Stimulated activated CD8-positive, alpha-beta memory T cell treated with anti-CD3 and anti-CD28 coated beads, Interleukin-12 subunit alpha, Interleukin-12 subunit beta, amount 100 ng/mL, for 24 hours (primary cell): ENCODE measurements at regions not wholly inside any gene's neighbourhood (a gene's known extent, or its start where the extent isn't known, plus 50 kb on each side); places are given as distances from the start of the nearest gene placed in this dataset.

Experiments used
- DNase-seq: peaks from one replicate; pipeline ENCODE4 v3.0.0-alpha.2; 2020; ENCODE audit errors: extremely low read depth

DNA sequence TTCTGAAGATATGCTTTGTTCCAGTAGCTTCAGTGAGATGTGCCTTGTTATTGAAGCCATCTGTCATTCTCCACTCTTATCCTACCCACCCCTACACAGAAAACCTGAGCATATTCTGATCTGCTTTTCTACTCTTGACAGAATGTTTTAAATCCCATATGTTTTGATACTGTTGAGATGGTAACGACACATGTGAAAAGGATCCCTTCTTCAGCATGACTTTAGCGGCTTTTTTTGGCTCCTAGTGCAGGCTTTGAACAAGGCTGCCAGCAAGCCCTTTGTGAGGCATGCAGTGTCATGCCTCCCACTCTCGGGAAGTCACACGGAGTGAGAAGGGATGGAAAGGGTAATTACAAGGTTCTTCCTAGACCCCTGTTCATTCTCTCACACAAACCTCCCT lies 228.8 kb upstream of the RGS6 start:
- no peak for DNase-seq

DNA sequence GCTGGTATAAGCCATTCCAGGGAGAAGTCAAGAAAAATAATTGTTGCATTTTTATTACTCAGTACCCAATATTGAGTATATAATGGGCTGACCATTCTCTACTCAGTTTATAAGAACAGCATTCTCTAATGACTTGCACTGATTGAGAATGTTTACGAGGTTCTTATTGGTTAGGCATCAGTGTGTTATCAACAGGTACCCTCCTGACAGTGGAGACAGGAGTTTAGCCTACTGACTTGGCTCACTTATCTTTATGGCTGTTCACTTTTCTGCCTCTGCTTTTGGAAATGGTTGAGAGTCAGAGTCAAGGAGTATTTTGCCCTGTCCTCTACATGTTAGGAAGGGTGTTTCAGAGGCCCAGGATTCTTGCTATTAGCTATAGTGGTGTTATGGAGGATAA lies 228.0 kb upstream of the RGS6 start:
- DNase-seq, result no peak

GRCh38 chr14:71705460-71705859 lies 226.8 kb upstream of the RGS6 start:
- no peak for DNase-seq

DNA sequence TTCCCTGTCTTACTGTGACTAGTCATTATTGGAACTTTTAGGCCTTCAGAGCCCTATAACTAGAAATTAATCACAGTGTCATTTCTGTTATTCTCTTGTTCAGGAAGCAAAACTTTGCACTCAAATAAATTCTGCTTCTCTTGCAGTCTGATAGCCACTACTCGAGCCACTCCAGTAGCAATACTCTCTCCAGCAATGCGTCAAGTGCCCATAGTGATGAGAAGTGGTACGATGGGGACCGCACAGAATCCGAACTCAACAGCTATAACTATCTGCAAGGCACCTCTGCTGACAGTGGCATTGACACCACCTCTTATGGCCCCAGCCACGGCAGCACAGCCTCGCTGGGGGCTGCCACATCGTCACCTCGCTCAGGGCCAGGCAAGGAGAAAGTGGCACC lies 223.2 kb upstream of the RGS6 start:
- no peak for DNase-seq

- no peak for DNase-seq
Observed at GRCh38 chr14:71709987-71710386, 222.2 kb upstream of the RGS6 start.

DNA sequence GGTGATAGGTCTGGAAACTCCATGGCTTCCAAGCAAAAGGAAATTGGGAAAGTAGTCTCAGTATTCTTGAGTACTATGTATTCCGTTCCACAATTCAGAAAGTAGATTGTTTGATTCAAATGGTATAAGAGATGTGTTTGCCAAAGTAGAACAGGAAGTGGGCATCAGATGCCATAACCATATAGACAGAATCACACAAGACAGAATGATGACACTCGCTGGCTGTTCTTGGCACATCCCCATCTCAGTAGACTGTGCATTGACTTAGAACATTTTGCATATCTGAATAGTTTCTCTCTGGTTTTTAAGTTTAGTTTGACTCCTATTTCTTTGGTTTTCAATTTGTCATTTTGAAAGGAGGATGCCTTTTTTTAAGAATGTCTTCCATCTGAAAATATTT lies 221.1 kb upstream of the RGS6 start:
- DNase-seq, result no peak

DNA sequence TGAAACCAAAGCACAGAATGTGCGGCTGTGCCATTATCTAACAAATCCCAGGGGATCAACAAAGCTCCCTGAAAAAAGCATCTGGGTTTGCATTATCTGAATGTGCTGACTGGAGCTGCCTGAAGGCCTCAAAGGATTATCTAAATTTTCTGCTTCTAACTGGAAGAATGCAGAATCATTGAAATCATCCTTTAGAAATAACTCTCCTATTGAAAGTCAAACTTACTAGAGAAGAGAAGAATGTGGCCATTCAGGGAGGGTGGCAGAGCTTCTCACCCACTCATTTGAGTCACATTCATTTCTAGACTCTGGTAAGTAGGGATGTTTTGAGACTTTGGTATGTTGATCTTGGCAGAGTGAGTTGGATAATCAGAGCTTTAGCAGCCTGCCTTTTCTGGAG lies 220.6 kb upstream of the RGS6 start:
- DNase-seq, result no peak

GRCh38 chr14:71712478-71712877 lies 219.8 kb upstream of the RGS6 start:
- no peak for DNase-seq

DNA sequence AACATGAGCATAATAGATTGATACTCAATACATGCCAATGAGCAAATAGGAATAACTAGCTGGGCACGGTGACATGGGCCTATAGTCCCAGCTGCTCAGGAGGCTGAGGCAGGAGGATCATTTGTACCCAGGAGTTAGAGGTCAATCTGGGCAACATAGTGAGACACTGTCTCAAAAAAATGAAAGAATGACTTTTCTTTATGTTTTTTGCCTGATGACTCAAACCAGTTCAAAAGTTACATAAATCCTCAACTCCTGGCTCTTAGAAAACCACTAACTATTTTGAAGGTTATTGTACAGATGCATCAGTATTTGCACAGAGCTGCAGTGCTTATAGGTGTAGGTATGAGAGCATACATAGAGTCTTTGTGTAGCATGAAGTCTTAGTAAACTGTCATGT lies 219.2 kb upstream of the RGS6 start:
- DNase-seq, result no peak

DNA sequence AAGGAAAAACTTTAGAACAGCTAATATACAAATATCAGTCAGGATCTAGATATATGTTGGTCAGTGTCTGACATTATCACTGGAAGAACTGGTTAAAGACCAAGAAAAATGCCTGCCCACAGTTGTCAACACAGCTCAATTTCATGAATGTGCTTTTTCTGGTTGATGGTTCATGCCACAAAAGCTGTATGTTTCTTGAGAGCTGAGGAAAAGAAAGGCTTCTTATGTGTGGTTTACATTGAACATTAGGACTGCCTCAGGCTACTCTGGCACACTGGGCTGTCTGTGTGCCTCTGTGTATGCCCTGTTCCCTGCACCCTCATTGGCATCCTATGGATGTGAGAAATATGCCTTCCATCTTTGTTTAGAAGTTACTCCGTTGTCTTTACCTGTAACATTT lies 218.8 kb upstream of the RGS6 start:
- no peak for DNase-seq

- DNase-seq, result no peak
Observed at GRCh38 chr14:71714225-71714624, 218.0 kb upstream of the RGS6 start.

GRCh38 chr14:71716041-71716772 lies 216.0 kb upstream of the RGS6 start:
- no peak for DNase-seq

GRCh38 chr14:71720978-71721624 lies 211.1 kb upstream of the RGS6 start:
- no peak for DNase-seq

DNA sequence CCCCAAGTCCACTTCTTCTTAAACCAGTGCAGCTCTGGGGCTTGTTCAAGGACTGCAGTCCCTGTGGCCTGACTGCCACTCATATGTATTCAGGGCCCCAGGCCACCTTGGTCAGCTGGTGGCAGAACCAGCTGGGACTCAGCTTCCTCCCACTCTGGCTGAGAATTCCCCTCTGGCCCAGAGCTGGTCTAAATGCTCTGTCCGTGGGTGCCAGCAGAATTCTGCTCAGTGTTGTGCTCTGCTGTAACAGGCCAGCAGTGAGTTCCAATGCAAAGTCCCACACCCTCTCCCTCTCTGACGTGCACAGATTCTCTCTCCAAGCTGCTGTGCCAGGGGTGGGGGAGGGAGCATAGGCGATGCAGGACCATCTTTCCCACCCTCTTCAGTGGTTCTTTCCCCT lies 210.4 kb upstream of the RGS6 start:
- DNase-seq, result no peak

- DNase-seq, result no peak
Observed at GRCh38 chr14:71722885-71723284, 209.3 kb upstream of the RGS6 start.

DNA sequence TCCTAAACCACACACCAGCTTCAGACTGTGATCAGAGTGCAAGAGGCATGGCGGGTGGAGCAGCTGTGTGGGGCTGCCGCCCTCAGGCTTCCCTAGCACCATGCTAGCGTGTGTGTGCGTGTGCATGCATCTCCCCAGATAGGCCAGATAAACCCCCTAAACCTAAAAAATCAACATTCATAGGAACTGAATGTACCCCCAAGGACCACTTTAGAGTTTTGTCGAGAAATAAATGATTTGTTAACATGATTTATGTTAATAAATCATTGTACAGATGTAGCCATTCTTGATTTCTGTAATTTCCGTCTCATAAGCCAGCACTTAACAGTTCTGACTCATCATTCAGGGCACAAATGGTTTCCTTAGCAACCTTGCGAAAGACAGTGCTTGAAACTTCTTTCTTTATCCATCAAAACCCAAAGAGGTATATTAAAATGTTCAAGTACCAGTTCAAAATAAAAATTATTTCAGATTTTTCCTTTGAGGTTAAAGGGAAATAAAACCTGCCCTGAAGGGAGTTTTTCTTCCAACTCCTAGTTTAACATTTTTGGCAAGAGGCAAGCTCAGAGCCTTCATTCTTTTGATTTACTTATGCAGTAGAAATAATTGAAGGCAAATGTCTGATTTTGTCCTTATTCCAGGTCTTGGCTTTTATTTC lies 206.2 kb upstream of the RGS6 start:
- no peak for DNase-seq

GRCh38 chr14:71726580-71727021 lies 205.6 kb upstream of the RGS6 start:
- no peak for DNase-seq

- no peak for DNase-seq
Observed at GRCh38 chr14:71728386-71728785, 203.8 kb upstream of the RGS6 start.

DNA sequence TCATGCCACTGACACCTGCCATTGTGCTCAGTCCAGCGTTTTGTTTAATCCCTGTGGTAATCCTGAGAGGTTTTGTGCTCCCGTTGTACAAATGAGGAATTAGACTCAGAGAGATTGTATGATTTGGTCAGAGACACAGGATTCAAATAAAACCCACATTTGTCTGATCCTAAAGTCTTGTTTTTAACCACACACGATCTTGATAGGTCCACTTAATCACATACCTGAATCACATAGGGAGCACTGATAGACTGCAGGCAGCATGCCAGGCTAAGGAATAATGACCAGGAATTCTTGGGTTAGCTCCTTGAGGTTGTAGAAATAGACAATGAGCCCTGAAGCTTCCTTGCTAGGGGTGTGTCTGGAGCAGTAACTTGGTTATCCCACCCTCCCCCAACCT lies 202.6 kb upstream of the RGS6 start:
- no peak for DNase-seq

GRCh38 chr14:71730471-71730870 lies 201.8 kb upstream of the RGS6 start:
- DNase-seq, result no peak

- DNase-seq, result no peak
Observed at GRCh38 chr14:71731096-71731495, 201.1 kb upstream of the RGS6 start.

DNA sequence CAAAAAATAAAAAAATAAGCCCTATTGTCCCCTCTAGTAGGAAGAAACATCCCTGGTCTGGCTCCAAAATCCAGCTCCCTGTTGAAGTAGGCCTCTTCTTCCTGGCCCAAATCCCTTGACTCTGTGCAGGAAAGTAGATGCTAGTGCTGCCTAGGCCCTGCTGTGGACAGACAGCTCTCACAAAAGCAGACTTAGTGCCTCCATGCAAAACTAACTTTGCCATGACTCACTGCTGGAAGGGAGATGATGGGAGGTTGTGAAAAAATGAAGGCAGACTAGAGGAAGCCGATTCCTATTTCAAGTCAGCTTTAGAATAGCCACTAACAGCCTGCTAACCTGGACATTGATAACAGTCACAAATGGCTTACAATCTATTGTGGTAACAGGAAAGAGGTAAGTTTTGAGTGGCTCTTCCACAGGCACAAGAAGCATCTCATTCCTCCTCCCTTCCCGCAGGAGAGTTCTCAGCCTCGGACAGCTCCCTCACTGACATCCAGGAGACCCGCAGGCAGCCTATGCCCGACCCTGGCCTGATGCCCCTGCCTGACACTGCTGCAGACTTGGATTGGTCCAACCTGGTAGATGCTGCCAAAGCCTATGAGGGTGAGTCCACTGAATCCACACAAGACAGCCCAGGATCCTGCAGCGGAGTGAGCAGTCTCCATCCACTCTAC lies 198.9 kb upstream of the RGS6 start:
- DNase-seq, result no peak

- no peak for DNase-seq
Observed at GRCh38 chr14:71734076-71734475, 198.2 kb upstream of the RGS6 start.
